IPS DF 6.9 (cell line): ENCODE measurements at regions not wholly inside any gene's neighbourhood (a gene's known extent, or its start where the extent isn't known, plus 50 kb on each side); places are given as distances from the start of the nearest gene placed in this dataset.

Experiments used
- DNase-seq: peaks from one replicate; pipeline ENCODE4 v3.0.0-alpha.2; 2013; ENCODE audit warnings: low read depth, low spot score
- H3K27ac ChIP-seq: one replicate; pipeline ENCODE4 v1.5.1; 2013; ENCODE audit warnings: low read length, control low read depth
- H3K27me3 ChIP-seq: 2 replicates; pipeline ENCODE4 v1.6.1; 2013; ENCODE audit warnings: mild to moderate bottlenecking, low read length; ENCODE audit not compliant: control insufficient read depth, insufficient read depth
- H3K36me3 ChIP-seq: 2 replicates; pipeline ENCODE4 v1.6.1; 2013; ENCODE audit warnings: low read length; ENCODE audit not compliant: control insufficient read depth, insufficient read depth
- H3K4me1 ChIP-seq: 2 replicates; pipeline ENCODE4 v1.6.1; 2013; ENCODE audit warnings: low read length; ENCODE audit not compliant: control insufficient read depth, insufficient read depth
- H3K4me3 ChIP-seq: 2 replicates; pipeline ENCODE4 v1.5.1; 2013; ENCODE audit warnings: mild to moderate bottlenecking, low read length
- H3K9me3 ChIP-seq: 2 replicates; pipeline ENCODE4 v1.6.1; 2013; ENCODE audit warnings: low read length, inconsistent platforms; ENCODE audit not compliant: control insufficient read depth, insufficient read depth
- WGBS: extraction: QIAGEN DNeasy Blood & Tissue Kit; methylation state at CpG from one replicate; pipeline ENCODE4 v1.1.7; 2013; ENCODE audit warnings: mixed read lengths, missing lambda C conversion rate; ENCODE audit not compliant: insufficient read length, insufficient coverage; 5-methylcytosine and 5-hydroxymethylcytosine counted together

DNA sequence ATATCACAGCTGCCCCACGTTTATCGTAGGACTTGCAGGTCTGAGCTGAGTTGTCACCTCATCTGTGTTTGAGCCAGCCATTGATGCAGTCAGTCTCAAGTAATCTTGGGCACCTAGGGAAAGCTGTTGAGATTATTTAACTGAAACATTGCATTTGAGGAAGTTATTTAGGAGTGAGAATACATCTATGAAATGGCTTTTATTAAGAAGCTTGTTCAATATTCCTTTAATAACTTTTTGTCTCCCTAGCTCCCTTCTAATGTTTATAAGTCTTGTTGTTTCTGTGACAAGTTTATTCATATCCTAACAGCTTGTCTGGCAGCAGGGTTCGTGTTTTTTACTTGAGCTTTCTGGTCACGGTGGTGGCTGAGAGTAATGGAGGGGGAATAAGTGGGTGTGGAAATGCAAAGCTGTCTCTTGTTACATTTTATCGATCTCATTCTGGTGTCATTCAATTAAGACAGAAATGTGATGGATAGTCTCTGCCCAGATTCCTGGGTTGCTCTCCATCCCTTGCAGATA is 555.9 kb downstream of the USP25 start:
- no CpG with 5 or more reads among the region's 5 CpGs for WGBS
- Histone ChIP-seq H3K4me3 (no peak overlapping the region), H3K36me3 (no peaks in the 10 kb centered on the region), H3K4me1 (no peaks in the 10 kb centered on the region; the same call in 1 of the 2 replicates), H3K9me3 (no peaks in the 10 kb centered on the region), H3K27me3 (no peaks in the 10 kb centered on the region), H3K27ac (no peak overlapping the region)
- no peak for DNase-seq

DNA sequence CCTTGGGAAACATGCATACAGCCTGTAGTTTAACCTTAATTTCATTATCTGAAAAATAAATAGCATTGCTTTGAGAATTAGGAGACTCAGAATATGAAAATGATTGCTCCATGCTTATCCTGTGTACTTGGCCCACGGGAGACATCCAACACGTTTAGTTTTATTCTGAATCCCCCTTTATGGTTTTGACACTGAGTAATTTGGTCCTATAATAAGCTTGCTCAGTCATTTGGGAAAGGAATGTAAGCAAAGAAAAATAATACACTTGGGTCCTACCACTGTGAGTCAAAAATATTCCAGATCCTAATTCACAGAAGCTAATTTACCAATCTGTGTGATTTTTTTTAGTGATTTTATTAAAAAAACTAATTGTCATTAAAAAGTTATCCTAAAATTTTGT is 557.3 kb downstream of the USP25 start:
- Histone ChIP-seq H3K4me3 (no peak overlapping the region), H3K27me3 (no peaks in the 10 kb centered on the region)
- WGBS: no CpG with 5 or more reads among the region's 2 CpGs

DNA sequence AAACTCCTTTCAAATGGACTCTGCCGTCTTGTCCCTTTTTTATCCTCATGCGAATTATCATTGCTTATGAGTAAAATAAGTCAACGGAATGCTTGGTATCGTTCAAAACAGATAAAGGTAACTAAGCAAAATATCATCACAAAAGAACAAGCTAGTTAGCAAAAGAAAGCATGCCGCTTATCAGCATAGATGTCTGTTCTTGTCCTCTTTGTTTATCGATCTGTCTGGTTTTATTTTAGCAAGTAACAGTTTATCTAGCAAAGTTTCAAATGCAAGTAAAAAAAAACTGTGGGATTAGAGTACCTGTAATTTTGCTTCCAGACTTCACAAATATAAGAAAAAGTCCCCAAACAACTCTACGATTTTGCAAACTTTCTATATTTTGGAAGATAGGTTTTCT is 561.5 kb downstream of the USP25 start:
- no peak overlapping the region for H3K27ac ChIP-seq
- no peak overlapping the region for H3K4me3 ChIP-seq
- H3K9me3 ChIP-seq: no peaks in the 10 kb centered on the region
- DNase-seq: no peak
- no peaks in the 10 kb centered on the region for H3K4me1 ChIP-seq
- H3K27me3 ChIP-seq: no peaks in the 10 kb centered on the region
- no CpG with 5 or more reads among the region's 7 CpGs for WGBS
- no peaks in the 10 kb centered on the region for H3K36me3 ChIP-seq

More for the DNA sequence above, 557.3 kb downstream of the USP25 start:
- H3K4me1 ChIP-seq: no peaks in the 10 kb centered on the region
- H3K9me3 ChIP-seq: no peaks in the 10 kb centered on the region
- DNase-seq: no peak
- no peak overlapping the region for H3K27ac ChIP-seq
- H3K36me3 ChIP-seq: no peaks in the 10 kb centered on the region

DNA sequence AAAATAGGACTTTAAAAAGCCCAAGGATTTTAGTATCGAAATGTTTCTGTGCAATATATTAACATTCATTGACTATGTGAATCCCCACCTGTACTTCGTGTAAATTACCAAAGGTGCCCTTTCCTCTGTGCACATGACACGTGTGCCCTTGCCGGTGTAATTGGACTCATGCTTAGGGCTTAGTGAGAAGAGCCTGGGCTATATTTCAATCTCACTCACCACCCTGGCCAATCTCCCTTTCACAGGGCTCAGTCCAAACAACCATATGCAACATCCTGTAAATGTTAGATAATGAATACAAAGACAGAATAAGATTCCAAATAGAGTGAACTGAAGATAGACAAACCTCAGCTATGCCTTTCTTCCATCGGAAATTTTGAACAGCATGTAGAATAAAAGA is 564.3 kb downstream of the USP25 start:
- no CpG with 5 or more reads among the region's 5 CpGs for WGBS
- no peaks in the 10 kb centered on the region for H3K9me3 ChIP-seq
- no peak overlapping the region for H3K27ac ChIP-seq
- no peaks in the 10 kb centered on the region for H3K4me1 ChIP-seq
- H3K4me3 ChIP-seq: no peak overlapping the region
- no peaks in the 10 kb centered on the region for H3K36me3 ChIP-seq
- DNase-seq: no peak
- H3K27me3 ChIP-seq: no peaks in the 10 kb centered on the region

DNA sequence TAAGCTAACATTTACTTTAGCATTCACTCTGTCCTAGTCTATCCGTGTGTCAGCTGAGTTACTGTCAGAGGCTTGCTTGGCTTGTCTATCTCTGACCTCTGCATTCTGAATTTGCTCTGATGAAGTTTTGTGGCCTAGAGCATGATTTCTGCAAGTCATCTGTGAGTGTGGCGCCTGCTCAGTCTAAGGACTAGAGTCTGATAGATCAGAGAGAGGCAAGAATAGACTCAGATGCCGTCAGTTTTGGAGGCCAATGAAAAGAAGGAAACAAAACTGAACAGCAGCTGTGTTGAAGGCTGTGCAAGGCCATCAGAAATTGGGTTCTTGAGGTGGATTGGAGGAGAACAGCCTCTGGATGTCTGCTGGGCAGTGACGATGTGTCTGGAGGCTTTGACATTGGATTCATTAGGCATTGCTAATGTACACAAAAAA is 573.1 kb downstream of the USP25 start:
- no peaks in the 10 kb centered on the region for H3K4me1 ChIP-seq
- H3K27me3 ChIP-seq: no peaks in the 10 kb centered on the region
- no peak for DNase-seq
- no peaks in the 10 kb centered on the region for H3K36me3 ChIP-seq
- H3K27ac ChIP-seq: no peak overlapping the region
- no peak overlapping the region for H3K4me3 ChIP-seq
- no CpG with 5 or more reads among the region's 4 CpGs for WGBS
- H3K9me3 ChIP-seq: no peaks in the 10 kb centered on the region

DNA sequence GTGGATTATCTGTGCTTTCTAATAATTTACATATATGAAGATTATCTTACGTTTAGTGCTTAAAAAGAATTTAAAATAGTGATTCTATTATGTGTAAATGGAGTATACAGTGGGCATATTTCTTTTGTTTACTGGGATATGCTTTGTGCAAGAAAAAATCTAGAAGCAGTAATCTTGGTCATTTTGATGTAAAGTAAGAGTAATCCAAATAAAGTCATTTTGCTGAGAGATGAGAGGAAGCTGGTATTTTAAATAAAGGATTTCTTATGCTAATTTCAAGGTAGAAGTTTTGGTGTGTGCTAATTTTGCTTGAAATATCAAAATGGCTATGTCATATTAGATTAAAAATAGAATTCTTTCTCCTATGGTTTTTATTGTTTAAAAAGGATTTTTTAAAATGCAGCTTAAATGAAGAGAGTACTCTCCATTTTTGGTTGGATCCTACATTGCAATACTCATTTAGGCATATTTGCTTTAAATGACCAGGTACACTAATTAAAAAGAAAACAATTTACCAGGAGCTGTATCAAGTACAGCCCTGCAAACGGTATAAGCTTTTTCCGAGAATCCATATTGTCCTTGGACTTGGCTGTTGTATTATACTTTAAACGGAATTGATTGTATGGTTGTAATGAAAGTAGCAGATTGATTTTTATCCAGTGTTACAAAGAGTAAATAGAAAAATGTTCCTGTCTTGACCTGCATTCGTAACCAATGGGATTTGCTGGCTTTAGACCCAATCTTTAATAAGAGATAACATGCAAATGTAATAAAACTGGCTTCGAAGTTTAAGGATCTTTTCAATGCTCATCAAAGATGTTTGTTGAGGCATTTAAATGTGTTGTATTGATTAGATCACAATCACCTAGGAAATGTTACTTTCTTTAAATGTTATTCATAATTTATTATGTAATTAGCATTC is 574.7 kb downstream of the USP25 start:
- Histone ChIP-seq H3K4me3 (no peak overlapping the region), H3K36me3 (no peaks in the 10 kb centered on the region), H3K27ac (no peak overlapping the region), H3K27me3 (no peaks in the 10 kb centered on the region), H3K9me3 (no peaks in the 10 kb centered on the region), H3K4me1 (no peaks in the 10 kb centered on the region)
- no peak for DNase-seq
- no CpG with 5 or more reads among the region's 6 CpGs for WGBS

DNA sequence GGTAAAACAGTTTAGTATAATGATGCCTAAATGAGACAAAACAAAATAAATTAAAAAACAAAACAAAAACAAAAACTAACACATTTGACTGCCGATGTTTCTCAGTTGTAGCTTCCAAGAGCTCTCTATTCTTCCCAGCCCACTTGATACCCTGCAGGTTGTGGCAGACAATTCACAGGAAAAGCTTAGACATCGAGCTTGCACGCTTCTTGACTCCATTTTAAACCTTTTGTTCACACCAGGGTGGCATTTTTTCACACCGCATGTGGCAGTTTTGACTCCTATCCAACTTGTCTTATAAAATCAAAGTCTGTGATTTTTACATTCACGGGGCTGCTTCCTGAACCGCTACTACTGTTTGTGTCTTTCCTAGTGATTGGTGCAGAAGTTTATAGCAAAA is 575.9 kb downstream of the USP25 start:
- Histone ChIP-seq H3K36me3 (no peaks in the 10 kb centered on the region), H3K27me3 (no peaks in the 10 kb centered on the region), H3K9me3 (no peaks in the 10 kb centered on the region), H3K4me1 (no peaks in the 10 kb centered on the region), H3K27ac (no peak overlapping the region), H3K4me3 (no peak overlapping the region)
- DNase-seq: no peak
- no CpG with 5 or more reads among the region's 6 CpGs for WGBS

DNA sequence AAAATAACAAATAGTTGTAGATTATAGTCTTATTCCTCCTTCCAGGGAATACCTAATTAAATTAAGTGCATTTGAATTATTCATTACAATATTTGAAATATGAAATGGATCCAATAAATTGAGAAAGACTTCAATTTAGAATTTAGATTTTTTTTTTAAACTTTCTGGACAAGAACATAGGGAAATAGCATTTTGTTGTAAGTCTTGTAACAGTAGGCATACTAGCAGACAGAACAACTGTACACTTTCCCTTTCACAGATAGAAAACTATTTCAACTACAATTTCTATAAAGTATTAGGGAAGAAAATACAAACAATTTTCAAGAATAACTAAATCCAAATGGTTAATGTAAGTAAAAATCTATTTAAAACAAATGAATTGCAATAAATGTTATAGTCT is 577.5 kb downstream of the USP25 start:
- Histone ChIP-seq H3K4me3 (no peak overlapping the region), H3K9me3 (no peaks in the 10 kb centered on the region)

DNA sequence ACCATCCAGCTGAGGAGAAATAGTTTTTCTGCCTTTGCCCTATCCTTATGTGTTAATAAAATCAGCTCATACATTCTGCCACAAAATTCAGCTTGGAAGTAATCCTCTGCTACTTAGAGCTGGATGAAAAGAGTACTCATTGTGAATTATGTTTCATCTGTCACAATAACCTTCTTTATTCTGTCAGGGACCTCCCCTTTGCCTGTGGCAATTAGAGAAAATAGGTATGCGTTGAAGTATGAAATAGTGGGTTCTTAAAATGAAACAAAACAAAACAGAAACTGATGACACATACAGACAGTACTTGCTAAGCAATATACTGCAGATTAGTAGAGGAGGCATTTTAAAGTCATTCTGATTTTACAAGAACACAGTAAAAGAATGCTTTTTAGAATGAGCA is 578.5 kb downstream of the USP25 start:
- no peak overlapping the region for H3K27ac ChIP-seq
- no peak for DNase-seq
- H3K4me3 ChIP-seq: no peak overlapping the region
- WGBS: no CpG with 5 or more reads among the region's 1 CpG
- H3K27me3 ChIP-seq: no peaks in the 10 kb centered on the region
- H3K4me1 ChIP-seq: no peaks in the 10 kb centered on the region
- no peaks in the 10 kb centered on the region for H3K36me3 ChIP-seq
- H3K9me3 ChIP-seq: no peaks in the 10 kb centered on the region

More for the DNA sequence above, 577.5 kb downstream of the USP25 start:
- H3K27ac ChIP-seq: no peak overlapping the region
- H3K36me3 ChIP-seq: no peaks in the 10 kb centered on the region
- H3K27me3 ChIP-seq: no peaks in the 10 kb centered on the region
- no peak for DNase-seq
- no peaks in the 10 kb centered on the region for H3K4me1 ChIP-seq

DNA sequence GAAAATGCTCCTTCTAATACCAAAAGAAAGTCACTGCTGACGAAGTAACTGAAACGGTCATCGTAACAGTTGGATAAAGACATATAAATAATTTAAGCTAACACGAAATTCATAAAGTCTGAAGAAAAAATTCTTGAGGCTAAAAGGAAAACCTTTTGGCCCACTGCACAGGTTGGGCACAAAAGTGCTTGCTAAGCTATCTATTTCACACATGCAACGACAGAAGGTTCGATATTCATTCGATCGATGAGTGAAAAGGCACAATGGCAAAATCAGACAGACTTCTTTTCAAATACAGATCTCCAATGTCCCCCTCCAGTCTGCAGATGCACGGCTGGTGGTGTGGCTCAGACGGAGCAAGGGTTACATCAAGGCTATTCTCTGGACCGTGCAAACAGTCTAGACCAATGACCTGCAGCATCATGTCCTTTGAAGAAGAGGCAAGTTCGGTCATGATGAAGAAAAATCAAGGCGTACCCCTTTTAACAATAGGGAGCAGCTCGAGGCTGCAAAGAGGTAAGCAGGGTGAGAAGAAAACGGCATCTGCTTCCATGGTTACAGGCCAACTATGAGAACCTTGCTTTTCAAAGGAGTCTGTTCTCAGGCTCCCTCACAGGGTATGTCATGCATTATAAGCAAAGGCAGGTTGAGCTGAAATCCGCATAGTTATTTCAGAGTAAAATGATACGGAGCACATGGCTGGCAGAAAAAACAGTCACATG is 579.6 kb downstream of the USP25 start:
- no peaks in the 10 kb centered on the region for H3K27me3 ChIP-seq
- no peak overlapping the region for H3K4me3 ChIP-seq
- no peaks in the 10 kb centered on the region for H3K9me3 ChIP-seq
- H3K4me1 ChIP-seq: no peaks in the 10 kb centered on the region
- no CpG with 5 or more reads among the region's 17 CpGs for WGBS
- DNase-seq: no peak
- H3K36me3 ChIP-seq: no peaks in the 10 kb centered on the region
- H3K27ac ChIP-seq: no peak overlapping the region
